Keratinocyte (primary cell): ENCODE measurements at regions not wholly inside any gene's neighbourhood (a gene's known extent, or its start where the extent isn't known, plus 50 kb on each side); places are given as distances from the start of the nearest gene placed in this dataset.

Source experiments
- DNase-seq: peaks from one replicate; pipeline ENCODE4 v3.0.0-alpha.2; 2011; ENCODE audit warnings: low read depth, missing footprints, low spot score
- FAIRE-seq: peaks from 2 replicates; lab custom pipeline; 2011; peaks lifted over from hg19 to GRCh38; lab: Jason Lieb, UNC
- H2AFZ ChIP-seq: 2 replicates; pipeline ENCODE4 v1.6.0; 2012; ENCODE audit warnings: low read length, control low read depth, inconsistent platforms; ENCODE audit not compliant: control insufficient read depth
- H3K27ac ChIP-seq: 2 replicates; pipeline ENCODE4 v1.5.1; 2011; ENCODE audit warnings: low read length; ENCODE audit not compliant: control insufficient read depth, insufficient read depth
- H3K27me3 ChIP-seq: 3 replicates; pipeline ENCODE4 v1.6.0; 2011; ENCODE audit warnings: low read length; ENCODE audit not compliant: control insufficient read depth, insufficient read depth; ENCODE audit errors: extremely low read depth
- H3K36me3 ChIP-seq, 2 experiments: 2 replicates in 1 of 2; 3 replicates in 1 of 2; pipeline ENCODE4 v1.5.1; 2011; ENCODE audit warnings: low read length in 2 of 2, mild to moderate bottlenecking in 1 of 2; ENCODE audit not compliant: control insufficient read depth in 2 of 2, insufficient read depth in 2 of 2; ENCODE audit errors: extremely low read depth in 1 of 2
- H3K4me1 ChIP-seq: 3 replicates; pipeline ENCODE4 v1.5.1; 2011; ENCODE audit warnings: low read length; ENCODE audit not compliant: control insufficient read depth, insufficient read depth; ENCODE audit errors: extremely low read depth
- H3K4me2 ChIP-seq: 3 replicates; pipeline ENCODE4 v1.6.0; 2011; ENCODE audit warnings: low read depth, low read length; ENCODE audit not compliant: control insufficient read depth, insufficient read depth; ENCODE audit errors: extremely low read depth
- H3K4me3 ChIP-seq, 3 experiments: fragments of 200-600 bp in 1 of 3; sonication (generic) in 1 of 3; 2 replicates in 2 of 3; 3 replicates in 1 of 3; pipeline ENCODE4 v1.5.1; 2011 to 2016; ENCODE audit warnings: low read length in 3 of 3, mild to moderate bottlenecking in 3 of 3, control low read depth in 2 of 3, inconsistent platforms in 1 of 3, low read depth in 1 of 3, mixed read lengths in 1 of 3, mixed run types in 1 of 3, moderate library complexity in 1 of 3; ENCODE audit not compliant: control insufficient read depth in 2 of 3, insufficient read depth in 2 of 3; ENCODE audit errors: extremely low read depth in 1 of 3
- H3K79me2 ChIP-seq: 2 replicates; pipeline ENCODE4 v1.6.0; 2012; ENCODE audit warnings: low read length; ENCODE audit not compliant: control insufficient read depth, insufficient read depth
- H3K9ac ChIP-seq: 3 replicates; pipeline ENCODE4 v1.6.0; 2011; ENCODE audit warnings: low read length; ENCODE audit not compliant: control insufficient read depth, insufficient read depth; ENCODE audit errors: extremely low read depth
- H3K9me1 ChIP-seq: 3 replicates; pipeline ENCODE4 v1.6.0; 2011; ENCODE audit warnings: low read length; ENCODE audit not compliant: control insufficient read depth, insufficient read depth; ENCODE audit errors: extremely low read depth
- H3K9me3 ChIP-seq: 2 replicates; pipeline ENCODE4 v1.5.1; 2012; ENCODE audit warnings: low read depth, low read length; ENCODE audit not compliant: control insufficient read depth
- H4K20me1 ChIP-seq: 3 replicates; pipeline ENCODE4 v1.6.0; 2011; ENCODE audit warnings: low read length; ENCODE audit not compliant: control insufficient read depth, insufficient read depth; ENCODE audit errors: extremely low read depth
- CTCF ChIP-seq, 3 experiments: IDR thresholded peaks in 1 of 3; conservative IDR thresholded peaks in 1 of 3; optimal IDR thresholded peaks in 1 of 3; 2 replicates in 2 of 3; 3 replicates in 1 of 3; pipeline versions ENCODE3 to v1.5.1; 2011; ENCODE audit warnings: low read length in 3 of 3, mild to moderate bottlenecking in 3 of 3, moderate library complexity in 2 of 3, control low read depth in 1 of 3, inconsistent platforms in 1 of 3; ENCODE audit not compliant: insufficient read depth in 2 of 3; ENCODE audit errors: extremely low read depth in 1 of 3
- EZH2 ChIP-seq: IDR thresholded peaks from one replicate; pipeline ENCODE4 v1.6.1; 2012; ENCODE audit warnings: inconsistent platforms, mild to moderate bottlenecking, low read length, moderate library complexity
- dilution Hi-C: fragments of 300-500 bp; cut with MboI; formaldehyde crosslinking; loops from one replicate; pipeline ENCODE4 v1.7.0; 2020; ENCODE audit warnings: low sequenced_read_pairs; ENCODE audit not compliant: extremely low pct_ligation_motif_present

GRCh38 chr1:221841983-221842335 is 100.1 kb upstream of the DUSP10 start:
- no peak overlapping the region for H3K4me3 ChIP-seq
- dilution Hi-C loops: no loop called here
- H3K79me2 ChIP-seq: no peaks in the 10 kb centered on the region
- H3K27me3 ChIP-seq: no peaks in the 10 kb centered on the region
- no peaks in the 10 kb centered on the region for H3K9me3 ChIP-seq
- H3K36me3 ChIP-seq: no peaks in the 10 kb centered on the region
- no peak overlapping the region for H3K4me2 ChIP-seq
- H3K4me1 ChIP-seq: peaks cover 34% of the 10 kb centered on the region
- no peaks in the 10 kb centered on the region for H4K20me1 ChIP-seq
- H3K9me1 ChIP-seq: no peaks in the 10 kb centered on the region
- H2AFZ ChIP-seq: no peak overlapping the region
- DNase-seq (no peak), FAIRE-seq (no peak)
- no peak for TF ChIP-seq CTCF (optimal IDR thresholded peaks at IDR 0.05 in 1 of 3, IDR thresholded peaks at IDR 0.05 in 1 of 3, conservative IDR thresholded peaks at IDR 0.05 in 1 of 3; ENCODE audit: extremely low read depth in 1 of 3, insufficient read depth in 2 of 3, low read length in 3 of 3)
- TF ChIP-seq EZH2: no peak
- no peak overlapping the region for H3K9ac ChIP-seq
- no peak overlapping the region for H3K27ac ChIP-seq

GRCh38 chr1:221841251-221841982 is 99.5 kb upstream of the DUSP10 start:
- H3K9me1 ChIP-seq: no peaks in the 10 kb centered on the region
- dilution Hi-C loops: no loop called here
- DNase-seq (no peak), FAIRE-seq (no peak)
- no peaks in the 10 kb centered on the region for H3K79me2 ChIP-seq
- H3K4me1 ChIP-seq: peaks cover 32% of the 10 kb centered on the region
- TF ChIP-seq EZH2 (no peak), CTCF (optimal IDR thresholded peaks at IDR 0.05 in 1 of 3, IDR thresholded peaks at IDR 0.05 in 1 of 3, conservative IDR thresholded peaks at IDR 0.05 in 1 of 3; ENCODE audit: extremely low read depth in 1 of 3, insufficient read depth in 2 of 3, low read length in 3 of 3) (no peak)
- no peaks in the 10 kb centered on the region for H3K36me3 ChIP-seq
- no peak overlapping the region for H3K9ac ChIP-seq
- H3K9me3 ChIP-seq: no peaks in the 10 kb centered on the region
- no peaks in the 10 kb centered on the region for H4K20me1 ChIP-seq
- H3K27ac ChIP-seq: no peak overlapping the region
- H3K4me2 ChIP-seq: no peak overlapping the region
- no peak overlapping the region for H2AFZ ChIP-seq
- H3K4me3 ChIP-seq: no peak overlapping the region
- H3K27me3 ChIP-seq: no peaks in the 10 kb centered on the region
